Dendritic cell treated with granulocyte-macrophage colony-stimulating factor and Interleukin-4, amounts not matched to agents 40 ng/mL and 50 ng/mL, for 4 days (primary cell): ENCODE measurements at regions not wholly inside any gene's neighbourhood (a gene's known extent, or its start where the extent isn't known, plus 50 kb on each side); places are given as distances from the start of the nearest gene placed in this dataset.

Source experiments
- H3K27ac Mint-ChIP-seq: one replicate; pipeline ENCODE4 v1.8.0; 2022; ENCODE audit warnings: mild to moderate bottlenecking, mixed read lengths
- H3K27me3 Mint-ChIP-seq: one replicate; pipeline ENCODE4 v1.8.0; 2022; ENCODE audit warnings: mild to moderate bottlenecking, mixed read lengths
- H3K36me3 Mint-ChIP-seq: one replicate; pipeline ENCODE4 v1.8.0; 2022; ENCODE audit warnings: low read depth, mixed read lengths
- H3K4me1 Mint-ChIP-seq: one replicate; pipeline ENCODE4 v1.8.0; 2022; ENCODE audit warnings: low read depth, mixed read lengths
- H3K4me3 Mint-ChIP-seq: one replicate; pipeline ENCODE4 v1.8.0; 2022; ENCODE audit warnings: mild to moderate bottlenecking, moderate library complexity, mixed read lengths
- H3K9me3 Mint-ChIP-seq: one replicate; pipeline ENCODE4 v1.8.0; 2022; ENCODE audit warnings: mixed read lengths
- intact Hi-C: fragments of 100-400 bp; cut with micrococcal nuclease; formaldehyde crosslinking; loops from one replicate; pipeline ENCODE4 v1.15.0; 2022

DNA sequence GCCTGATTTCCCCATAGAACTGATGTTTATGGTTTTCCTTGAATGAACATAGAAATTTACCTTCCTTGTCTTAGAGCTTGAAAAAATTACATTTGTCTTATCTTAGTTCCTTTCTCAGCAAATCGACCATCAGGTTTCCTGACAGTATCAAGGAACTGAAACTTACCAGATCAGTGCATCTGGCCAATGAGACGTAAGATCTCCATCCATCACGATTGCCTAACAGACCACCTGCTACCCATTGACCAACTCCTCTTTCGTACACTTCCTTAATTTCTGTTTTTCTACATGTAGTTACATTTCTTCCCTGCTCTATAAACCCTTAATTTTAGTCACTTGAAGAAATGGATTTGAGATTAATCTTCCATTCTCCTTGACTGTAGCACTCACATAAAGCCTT is 57.4 kb upstream of the TMPRSS15 start:
- Mint-ChIP-seq H3K4me3 (no peak overlapping the region), H3K27me3 (no peaks in the 10 kb centered on the region), H3K27ac (no peak overlapping the region), H3K4me1 (peaks cover 6% of the 10 kb centered on the region), H3K9me3 (peaks cover 51% of the 10 kb centered on the region), H3K36me3 (no peaks in the 10 kb centered on the region)
- intact Hi-C loops = no loop called here

DNA sequence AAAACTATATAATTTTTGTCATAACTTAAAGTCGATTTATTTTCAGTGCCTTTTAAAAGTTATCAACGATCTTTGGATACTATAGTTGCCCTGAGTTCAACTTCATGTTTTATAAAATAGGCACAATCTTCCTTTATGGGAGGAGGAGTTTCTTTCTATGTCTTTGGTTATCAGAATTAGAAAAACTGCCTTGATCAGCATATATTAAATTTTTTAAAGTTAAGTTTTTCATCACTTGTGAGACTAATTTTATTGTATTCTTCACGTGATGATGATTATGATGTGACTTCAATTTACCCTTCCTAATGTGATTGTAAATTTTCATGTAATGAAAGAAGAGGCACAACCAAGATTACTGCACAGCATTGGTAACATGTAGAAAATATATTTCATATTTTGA is 58.2 kb upstream of the TMPRSS15 start:
- no peaks in the 10 kb centered on the region for H3K27me3 Mint-ChIP-seq
- H3K36me3 Mint-ChIP-seq = no peaks in the 10 kb centered on the region
- intact Hi-C loops = no loop called here
- H3K4me1 Mint-ChIP-seq = peaks cover 6% of the 10 kb centered on the region
- peaks cover 51% of the 10 kb centered on the region for H3K9me3 Mint-ChIP-seq
- no peak overlapping the region for H3K4me3 Mint-ChIP-seq
- H3K27ac Mint-ChIP-seq = no peak overlapping the region

DNA sequence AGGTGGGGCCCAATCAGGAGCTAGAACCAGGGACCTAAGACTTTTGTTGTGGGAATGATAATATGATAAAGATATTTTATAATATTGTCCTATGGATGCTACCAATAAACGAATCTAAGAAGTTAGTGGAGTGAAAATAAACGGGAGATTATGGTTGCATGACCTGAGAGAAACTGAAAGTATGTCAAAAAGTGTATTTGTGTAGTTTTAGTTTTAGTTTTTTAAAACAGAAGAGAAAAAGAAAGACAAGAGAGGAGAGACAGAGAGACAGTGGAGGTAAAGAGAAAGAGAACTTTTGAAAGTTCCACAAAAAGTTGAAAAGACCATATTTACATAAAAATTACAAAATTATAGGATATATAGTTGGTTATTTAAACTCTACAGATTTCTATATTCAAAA is 64.1 kb upstream of the TMPRSS15 start:
- H3K27ac Mint-ChIP-seq = no peak overlapping the region
- no peaks in the 10 kb centered on the region for H3K4me1 Mint-ChIP-seq
- H3K27me3 Mint-ChIP-seq = no peaks in the 10 kb centered on the region
- intact Hi-C loops = no loop called here
- no peak overlapping the region for H3K4me3 Mint-ChIP-seq
- H3K9me3 Mint-ChIP-seq = peaks cover 27% of the 10 kb centered on the region
- no peaks in the 10 kb centered on the region for H3K36me3 Mint-ChIP-seq

DNA sequence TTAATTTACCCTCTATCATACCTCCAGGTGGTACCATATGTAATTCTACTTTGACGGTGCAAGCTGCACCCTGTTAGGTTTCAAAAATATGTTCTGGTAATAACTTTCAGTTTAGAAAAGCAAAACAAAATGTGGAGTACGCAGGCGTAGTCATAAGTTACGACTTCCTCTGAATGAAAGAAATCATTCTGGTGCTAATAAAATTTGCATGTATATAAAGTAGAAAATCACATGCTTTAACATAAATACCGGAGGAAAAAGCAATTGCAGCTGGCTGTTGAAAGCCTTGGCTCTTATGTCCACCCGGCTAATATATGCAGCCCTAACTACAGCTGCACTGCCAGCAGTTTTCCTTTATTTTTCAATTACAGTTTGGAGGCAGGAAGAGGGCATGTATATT is 65.2 kb upstream of the TMPRSS15 start:
- Mint-ChIP-seq H3K4me3 (no peak overlapping the region), H3K36me3 (no peaks in the 10 kb centered on the region), H3K9me3 (peaks cover 17% of the 10 kb centered on the region), H3K27me3 (no peaks in the 10 kb centered on the region), H3K27ac (no peak overlapping the region), H3K4me1 (no peaks in the 10 kb centered on the region)
- intact Hi-C loops = no loop called here

DNA sequence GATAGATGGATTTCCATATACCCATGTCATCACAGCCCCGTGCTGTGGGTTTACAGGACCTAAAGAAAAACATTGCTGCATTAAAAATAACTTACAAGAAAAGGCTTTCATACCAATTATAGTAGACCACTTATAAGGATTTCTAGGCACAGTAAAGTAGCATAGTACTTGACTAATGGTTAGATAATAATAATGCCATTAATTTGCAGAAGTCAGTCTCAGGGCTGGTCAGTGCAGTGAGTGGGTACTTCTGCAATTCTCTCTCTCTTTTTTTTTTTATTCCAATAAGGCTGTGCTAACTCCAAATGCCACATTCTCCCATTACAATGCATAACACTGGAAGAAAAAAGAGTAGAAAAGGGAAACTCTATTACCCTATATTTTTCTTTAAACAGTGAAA is 73.1 kb upstream of the TMPRSS15 start:
- no peaks in the 10 kb centered on the region for H3K9me3 Mint-ChIP-seq
- H3K27me3 Mint-ChIP-seq = no peaks in the 10 kb centered on the region
- no peak overlapping the region for H3K4me3 Mint-ChIP-seq
- no peak overlapping the region for H3K27ac Mint-ChIP-seq
- no peaks in the 10 kb centered on the region for H3K36me3 Mint-ChIP-seq
- intact Hi-C loops = no loop called here
- no peaks in the 10 kb centered on the region for H3K4me1 Mint-ChIP-seq

DNA sequence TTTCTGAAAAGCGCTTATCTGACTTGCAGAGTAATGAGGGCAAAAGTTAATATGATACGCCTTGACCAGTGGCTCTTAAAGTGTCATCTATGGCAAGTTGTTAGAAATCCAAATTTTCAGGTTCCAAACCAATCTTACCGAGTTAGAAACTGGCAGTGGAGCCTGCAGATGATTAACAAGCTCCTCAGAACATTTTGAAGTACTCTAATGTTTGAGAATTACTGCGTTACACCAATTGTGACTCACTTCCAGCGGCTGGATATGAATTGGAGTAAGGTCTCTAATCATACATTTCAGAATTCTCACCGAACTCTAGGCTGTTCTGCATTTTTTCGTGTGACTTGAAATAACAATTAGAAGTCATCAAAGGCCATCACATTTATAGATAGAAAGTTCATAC is 73.5 kb upstream of the TMPRSS15 start:
- intact Hi-C loops = no loop called here
- Mint-ChIP-seq H3K27me3 (no peaks in the 10 kb centered on the region), H3K27ac (no peak overlapping the region), H3K9me3 (no peaks in the 10 kb centered on the region), H3K36me3 (no peaks in the 10 kb centered on the region), H3K4me3 (no peak overlapping the region), H3K4me1 (no peaks in the 10 kb centered on the region)

DNA sequence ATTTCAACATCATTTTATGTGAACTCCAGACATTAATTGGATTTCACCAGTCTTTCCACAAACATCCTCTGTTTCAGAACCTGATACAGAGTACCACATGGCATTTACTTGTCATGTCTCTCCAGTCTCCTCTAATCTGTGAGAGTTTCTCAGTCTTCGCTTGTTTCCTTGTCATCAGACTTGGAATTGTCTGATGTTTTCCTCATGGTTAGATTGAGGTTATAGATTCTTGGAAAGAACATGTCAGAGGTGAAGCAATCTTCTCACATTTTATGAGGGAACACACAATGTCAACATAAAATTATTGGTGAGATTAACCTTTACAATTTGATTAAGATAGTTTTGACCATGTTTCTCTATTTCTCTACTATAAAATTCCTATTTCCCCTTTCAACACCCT is 74.9 kb upstream of the TMPRSS15 start:
- no peaks in the 10 kb centered on the region for H3K27me3 Mint-ChIP-seq
- H3K9me3 Mint-ChIP-seq = no peaks in the 10 kb centered on the region
- H3K27ac Mint-ChIP-seq = no peak overlapping the region

DNA sequence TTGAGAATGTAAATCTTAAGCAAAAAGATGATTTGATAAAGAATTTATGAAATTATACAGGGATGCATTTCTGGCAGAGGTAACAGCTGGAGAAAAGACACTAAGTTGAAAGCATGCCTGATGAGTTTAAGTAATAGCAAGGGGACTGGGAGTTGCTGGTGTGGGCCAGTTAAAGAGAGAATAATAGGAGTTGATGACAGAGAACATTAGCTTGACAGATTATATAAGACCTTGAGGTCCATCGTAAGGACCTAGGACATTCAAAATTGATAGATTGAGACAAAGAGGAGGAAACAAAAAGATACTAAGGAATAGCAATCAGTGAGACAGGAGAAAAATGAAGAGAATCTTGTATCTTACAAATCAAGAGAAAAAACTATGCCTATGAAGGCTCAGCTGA is 84.7 kb upstream of the TMPRSS15 start:
- H3K36me3 Mint-ChIP-seq = no peaks in the 10 kb centered on the region
- H3K4me1 Mint-ChIP-seq = no peaks in the 10 kb centered on the region
- no peak overlapping the region for H3K27ac Mint-ChIP-seq
- intact Hi-C loops = no loop called here
- no peaks in the 10 kb centered on the region for H3K9me3 Mint-ChIP-seq
- no peaks in the 10 kb centered on the region for H3K27me3 Mint-ChIP-seq
- no peak overlapping the region for H3K4me3 Mint-ChIP-seq

More for the DNA sequence above, 74.9 kb upstream of the TMPRSS15 start:
- no peak overlapping the region for H3K4me3 Mint-ChIP-seq
- H3K36me3 Mint-ChIP-seq = no peaks in the 10 kb centered on the region
- no peaks in the 10 kb centered on the region for H3K4me1 Mint-ChIP-seq
- intact Hi-C loops = no loop called here

DNA sequence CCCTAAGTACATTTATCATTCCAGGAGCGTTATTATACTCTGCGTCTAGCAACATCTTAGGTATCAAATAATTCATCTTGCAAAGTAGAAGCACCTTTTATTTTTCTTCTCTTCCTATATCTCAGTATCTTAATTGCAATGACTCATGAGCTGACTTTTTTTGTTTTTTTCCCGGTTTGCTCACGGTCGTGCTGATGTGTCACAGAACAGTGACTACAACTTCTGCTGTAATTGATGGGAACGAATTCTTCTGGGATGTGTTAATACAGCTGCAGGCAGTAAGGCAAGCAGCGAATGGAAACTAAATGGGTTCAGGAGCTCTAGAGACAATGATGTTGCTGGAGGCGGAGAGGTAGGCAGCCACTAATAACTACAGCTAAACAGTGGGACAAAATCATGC is 89.8 kb upstream of the TMPRSS15 start:
- H3K36me3 Mint-ChIP-seq = no peaks in the 10 kb centered on the region

DNA sequence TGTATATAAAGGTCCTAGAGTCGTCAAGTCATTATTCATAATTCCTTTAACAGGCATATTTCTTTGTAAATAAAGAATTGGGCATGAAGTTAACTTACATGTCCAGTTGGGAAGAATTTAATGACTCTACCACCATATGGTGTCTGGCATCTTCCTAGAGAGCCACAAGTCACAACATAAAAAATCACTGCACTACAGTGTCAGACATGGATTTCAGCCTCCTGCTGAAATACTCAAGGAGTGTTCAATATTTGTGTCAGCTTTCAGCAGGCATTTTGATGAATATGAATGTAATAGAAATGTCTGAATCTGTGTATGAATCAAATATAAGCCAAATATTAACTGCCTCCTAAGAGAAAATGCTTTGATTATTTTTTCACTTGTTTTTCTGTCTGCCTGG is 91.9 kb upstream of the TMPRSS15 start:
- intact Hi-C loops = no loop called here
- Mint-ChIP-seq H3K4me3 (no peak overlapping the region), H3K27ac (no peak overlapping the region), H3K4me1 (no peaks in the 10 kb centered on the region), H3K9me3 (no peaks in the 10 kb centered on the region), H3K36me3 (no peaks in the 10 kb centered on the region), H3K27me3 (no peaks in the 10 kb centered on the region)

More for the DNA sequence above, 89.8 kb upstream of the TMPRSS15 start:
- no peak overlapping the region for H3K27ac Mint-ChIP-seq
- H3K9me3 Mint-ChIP-seq = no peaks in the 10 kb centered on the region
- no peaks in the 10 kb centered on the region for H3K4me1 Mint-ChIP-seq
- H3K4me3 Mint-ChIP-seq = no peak overlapping the region
- no peaks in the 10 kb centered on the region for H3K27me3 Mint-ChIP-seq
- intact Hi-C loops = no loop called here

DNA sequence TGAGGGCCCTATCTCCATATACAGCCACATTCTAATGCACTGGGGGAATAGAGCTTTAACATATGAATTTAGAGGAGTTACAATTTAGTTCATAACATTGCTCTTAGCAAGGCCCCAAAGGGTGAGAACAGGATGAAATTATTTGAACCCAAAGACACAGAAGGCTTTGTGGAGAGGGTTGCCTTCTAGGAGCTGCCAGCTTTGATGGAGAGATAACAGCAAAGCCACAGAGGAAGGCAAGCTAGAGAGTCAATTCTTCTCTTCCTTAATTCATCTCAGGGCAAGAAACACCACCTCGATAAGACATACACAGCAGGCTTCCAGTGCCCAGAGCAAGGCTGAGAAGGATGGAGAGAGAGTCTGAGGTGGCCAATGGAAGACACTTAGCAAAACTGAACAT is 94.8 kb upstream of the TMPRSS15 start:
- H3K36me3 Mint-ChIP-seq = no peaks in the 10 kb centered on the region
- H3K27me3 Mint-ChIP-seq = no peaks in the 10 kb centered on the region
- intact Hi-C loops = no loop called here
- no peaks in the 10 kb centered on the region for H3K9me3 Mint-ChIP-seq
- H3K4me1 Mint-ChIP-seq = no peaks in the 10 kb centered on the region
- H3K27ac Mint-ChIP-seq = no peak overlapping the region
- no peak overlapping the region for H3K4me3 Mint-ChIP-seq

DNA sequence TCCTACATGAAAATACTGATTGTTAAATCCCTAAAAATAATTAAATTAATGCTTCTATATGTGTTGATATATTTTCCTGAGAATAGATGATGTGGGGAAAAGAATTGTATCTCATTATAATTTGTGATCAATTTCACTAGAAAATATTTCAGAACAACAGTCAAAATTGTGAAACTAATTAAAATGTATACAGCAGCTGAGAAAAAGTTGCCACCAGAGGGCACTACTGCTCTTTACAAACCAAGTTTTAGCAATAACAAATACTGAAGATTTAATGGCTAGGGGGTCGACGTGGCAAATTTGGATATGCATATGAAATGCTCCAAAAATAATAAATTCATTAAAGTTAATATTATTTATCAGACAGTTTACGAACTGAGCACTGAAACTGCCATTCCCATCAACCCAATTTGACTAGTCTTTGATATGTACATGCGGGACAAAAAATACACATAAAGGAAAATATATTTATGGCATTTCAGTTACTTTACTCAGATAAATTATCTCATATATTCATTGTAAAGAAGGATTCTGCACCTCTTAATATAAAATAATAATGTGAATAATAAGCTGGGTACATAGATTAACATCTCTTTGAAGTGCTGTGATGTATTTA is 96.3 kb upstream of the TMPRSS15 start:
- Mint-ChIP-seq H3K36me3 (no peaks in the 10 kb centered on the region), H3K9me3 (no peaks in the 10 kb centered on the region), H3K27me3 (no peaks in the 10 kb centered on the region), H3K4me3 (no peak overlapping the region), H3K27ac (no peak overlapping the region), H3K4me1 (no peaks in the 10 kb centered on the region)
- intact Hi-C loops = no loop called here

DNA sequence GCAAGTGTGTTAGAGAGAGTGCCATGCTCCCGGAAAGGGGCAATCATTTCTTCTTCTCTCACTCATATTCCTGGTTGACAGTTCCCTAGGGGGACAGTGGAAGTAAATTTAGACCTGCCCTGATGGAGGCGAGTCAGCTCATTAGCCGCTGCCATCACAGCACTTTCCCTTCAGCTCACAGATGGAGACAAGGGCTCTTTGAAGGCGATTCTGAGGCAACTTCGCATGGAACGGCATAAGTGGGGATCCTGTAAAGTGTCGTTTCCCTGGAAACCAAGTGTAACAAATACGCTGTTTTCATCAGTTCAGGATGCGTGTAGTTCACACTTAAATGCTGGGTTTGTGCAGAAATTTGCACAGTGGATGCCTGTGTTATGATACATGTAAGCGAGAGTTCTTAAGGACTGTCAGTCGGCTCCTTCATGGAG is 114.5 kb upstream of the TMPRSS15 start:
- H3K27me3 Mint-ChIP-seq = no peaks in the 10 kb centered on the region
- peaks cover 9% of the 10 kb centered on the region for H3K9me3 Mint-ChIP-seq
- no peaks in the 10 kb centered on the region for H3K4me1 Mint-ChIP-seq
- H3K4me3 Mint-ChIP-seq = no peak overlapping the region
- no peaks in the 10 kb centered on the region for H3K36me3 Mint-ChIP-seq
- no peak overlapping the region for H3K27ac Mint-ChIP-seq
- intact Hi-C loops = no loop called here

DNA sequence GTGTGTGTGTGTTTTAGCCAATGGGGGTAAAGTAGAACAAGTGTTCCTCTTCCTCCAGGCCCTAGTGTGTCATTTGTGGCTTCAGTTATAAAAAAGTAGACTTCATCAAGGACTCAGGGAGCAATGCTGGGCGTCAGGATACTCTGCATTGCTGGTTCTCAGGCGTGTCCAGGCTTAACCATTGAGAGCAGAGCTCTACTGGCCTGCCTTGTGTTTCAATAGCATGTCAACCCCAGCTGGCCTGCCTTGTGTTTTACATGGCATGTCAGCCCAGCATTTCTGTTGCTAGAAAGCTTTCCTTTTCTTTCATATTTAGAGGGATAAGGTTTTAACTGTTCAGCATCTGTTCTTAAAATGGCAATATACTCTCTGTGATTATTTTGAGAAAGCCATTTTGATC is 117.6 kb upstream of the TMPRSS15 start:
- Mint-ChIP-seq H3K4me1 (no peaks in the 10 kb centered on the region), H3K36me3 (no peaks in the 10 kb centered on the region), H3K9me3 (peaks cover 9% of the 10 kb centered on the region), H3K27me3 (no peaks in the 10 kb centered on the region), H3K4me3 (no peak overlapping the region), H3K27ac (no peak overlapping the region)
- intact Hi-C loops = no loop called here

DNA sequence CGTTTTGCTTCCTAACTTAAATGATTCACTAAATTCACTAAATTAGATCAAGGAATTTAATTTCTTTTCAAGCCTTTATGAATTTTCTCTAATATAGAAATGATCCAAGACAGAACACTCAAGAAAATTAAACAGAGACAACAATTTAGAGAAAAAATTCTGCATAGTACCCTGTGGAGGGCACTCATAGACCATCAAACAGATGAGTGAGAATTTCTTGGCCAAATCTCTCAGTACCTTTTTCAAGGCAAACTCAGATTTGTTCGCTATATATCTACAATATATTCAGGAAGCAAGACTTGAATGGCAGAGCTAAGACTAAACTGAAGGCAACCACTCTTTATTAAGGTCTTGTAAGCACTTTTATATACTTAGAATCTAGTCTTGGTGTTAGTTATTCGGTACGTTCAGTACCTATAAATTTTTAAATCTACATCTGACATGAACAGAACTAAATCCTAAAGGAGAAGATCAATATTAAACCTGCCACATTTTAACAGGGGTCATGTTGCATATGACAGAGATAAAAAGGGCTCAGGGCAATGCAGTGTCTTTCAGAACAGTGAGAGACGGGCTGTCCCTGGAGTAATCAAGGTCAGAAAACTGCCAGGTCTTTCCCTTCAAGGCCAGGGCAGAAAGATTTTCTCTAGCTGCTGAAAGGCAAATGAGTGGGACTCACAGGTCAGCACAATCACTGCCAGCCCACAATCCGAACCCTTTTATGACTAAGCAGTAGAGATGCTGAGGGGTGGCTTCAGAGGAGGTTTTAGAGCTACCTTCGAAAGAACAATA is 118.8 kb upstream of the TMPRSS15 start:
- Mint-ChIP-seq H3K27ac (no peak overlapping the region), H3K4me1 (no peaks in the 10 kb centered on the region), H3K27me3 (no peaks in the 10 kb centered on the region), H3K9me3 (peaks cover 9% of the 10 kb centered on the region), H3K4me3 (no peak overlapping the region), H3K36me3 (no peaks in the 10 kb centered on the region)
- intact Hi-C loops = no loop called here
